ENCODE measurements at regions not wholly inside any gene's neighbourhood (a gene's known extent, or its start where the extent isn't known, plus 50 kb on each side); places are given as distances from the start of the nearest gene placed in this dataset.
A peak's percentile ranks its signal among the peaks of the same experiment; 100 is the strongest.

- DNase-seq = no peak
These were observed 391.7 kb upstream of the RBFOX1 start for GRCh38 chr16:6940968-6941367.

GRCh38 chr16:6937641-6938040, 395.0 kb upstream of the RBFOX1 start:
- DNase-seq = no peak

GRCh38 chr16:6932871-6933385, 399.7 kb upstream of the RBFOX1 start:
- no peak for DNase-seq

GRCh38 chr16:6929868-6930267, 402.8 kb upstream of the RBFOX1 start:
- DNase-seq = no peak

GRCh38 chr16:6926762-6927161, 405.9 kb upstream of the RBFOX1 start:
- DNase-seq = no peak

- no peak for DNase-seq
These were observed 406.3 kb upstream of the RBFOX1 start for GRCh38 chr16:6926341-6926740.

GRCh38 chr16:6918646-6919045, 414.0 kb upstream of the RBFOX1 start:
- no peak for DNase-seq

- no peak for DNase-seq
These were observed 415.7 kb upstream of the RBFOX1 start for GRCh38 chr16:6916946-6917345.

- peak in 12 of 58 donors; percentile 1 to 40 (median 3) for DNase-seq
These were observed 419.1 kb upstream of the RBFOX1 start for GRCh38 chr16:6913566-6913965.

- DNase-seq = no peak
These were observed 422.3 kb upstream of the RBFOX1 start for GRCh38 chr16:6910301-6910700.

GRCh38 chr16:6905601-6906000, 427.0 kb upstream of the RBFOX1 start:
- no peak for DNase-seq

- no peak for DNase-seq
These were observed 429.0 kb upstream of the RBFOX1 start for GRCh38 chr16:6903671-6904070.

GRCh38 chr16:6898896-6899295, 433.7 kb upstream of the RBFOX1 start:
- no peak for DNase-seq

GRCh38 chr16:6897876-6898485, 434.7 kb upstream of the RBFOX1 start:
- DNase-seq = no peak

GRCh38 chr16:6892966-6893365, 439.7 kb upstream of the RBFOX1 start:
- no peak for DNase-seq

GRCh38 chr16:6891496-6891895, 441.1 kb upstream of the RBFOX1 start:
- no peak for DNase-seq

- no peak for DNase-seq
These were observed 444.1 kb upstream of the RBFOX1 start for GRCh38 chr16:6888531-6888930.

- DNase-seq = peak in 12 of 58 donors; percentile 0 to 45 (median 4)
These were observed 448.6 kb upstream of the RBFOX1 start for GRCh38 chr16:6884002-6884401.

GRCh38 chr16:6880263-6880662, 452.4 kb upstream of the RBFOX1 start:
- no peak for DNase-seq

GRCh38 chr16:6864671-6865070, 468.0 kb upstream of the RBFOX1 start:
- DNase-seq = no peak

- DNase-seq = no peak
These were observed 468.4 kb upstream of the RBFOX1 start for GRCh38 chr16:6864244-6864643.

- no peak for DNase-seq
These were observed 469.5 kb upstream of the RBFOX1 start for GRCh38 chr16:6863135-6863534.

GRCh38 chr16:6861815-6862477, 470.7 kb upstream of the RBFOX1 start:
- DNase-seq = no peak

All from anterior cingulate cortex (tissue), 58 donors.